HCT116 (cell line): ENCODE measurements at regions not wholly inside any gene's neighbourhood (a gene's known extent, or its start where the extent isn't known, plus 50 kb on each side); places are given as distances from the start of the nearest gene placed in this dataset.

Experiments used
- ATAC-seq: fragments of 200-7000 bp; cut with Tn5 transposase; 2 replicates; pipeline ENCODE4 v1.9.1; 2020; ENCODE audit warnings: mild to moderate bottlenecking, moderate library complexity
- BruUV-seq: library from RNA; stranded (reverse); fragments of 400-500 nt; replicated peaks from 2 replicates; lab custom pipeline; 2021; lab: Mats Ljungman, UMichigan
- CTCF ChIA-PET: fragments of 300-600 bp; sonication (Branson Sonifier 250); formaldehyde crosslinking; loops from one replicate; lab custom pipeline; 2021; ENCODE audit warnings: antibody characterized with exemption; lab: Charles Lee
- POLR2A ChIA-PET: fragments of 300-600, 350-600 bp; sonication (Branson Sonifier 250); formaldehyde crosslinking; loops from one replicate; lab custom pipeline; 2021; ENCODE audit warnings: antibody characterized with exemption; lab: Charles Lee
- RAD21 ChIA-PET, 2 experiments: fragments of 300-600 bp; sonication (Branson Sonifier 250); formaldehyde crosslinking; loops; one replicate each; lab custom pipeline; 2023; ENCODE audit warnings: low total read pairs in 2 of 2; ENCODE audit not compliant: uncharacterized antibody in 2 of 2, unreplicated experiment in 2 of 2, low non-redundant PET in 1 of 2; lab: Charles Lee
- DNase-seq: peaks from one replicate; pipeline ENCODE4 v3.0.0-alpha.2; 2010; ENCODE audit warnings: low read depth, low spot score
- H2AFZ ChIP-seq: fragments of 200-600 bp; shearing (Covaris generic), sonication (generic); 2 replicates; pipeline ENCODE4 v1.6.1; 2017; ENCODE audit warnings: low read depth, mixed run types, mixed read lengths, antibody characterized with exemption, low read length; ENCODE audit not compliant: poor library complexity, severe bottlenecking
- H3K27ac ChIP-seq: 2 replicates; pipeline ENCODE4 v1.5.1; 2012; ENCODE audit warnings: low read depth, low read length
- H3K27me3 ChIP-seq: fragments of 200-600 bp; sonication (generic); 2 replicates; pipeline ENCODE4 v1.6.1; 2016; ENCODE audit warnings: mixed run types, low read length, mixed read lengths; ENCODE audit not compliant: insufficient read depth
- H3K36me3 ChIP-seq, 2 experiments: fragments of 200-500 bp in 1 of 2; fragments of 200-600 bp in 1 of 2; sonication (Bioruptor generic) in 1 of 2; sonication (generic) in 1 of 2; 2 replicates each; pipeline versions ENCODE4 v1.5.1 to v1.6.1; 2014 to 2016; ENCODE audit warnings: low read length in 2 of 2, inconsistent platforms in 1 of 2, mixed read lengths in 1 of 2, mixed run types in 1 of 2; ENCODE audit not compliant: insufficient read depth in 2 of 2, control insufficient read depth in 1 of 2
- H3K4me1 ChIP-seq, 2 experiments: fragments of 200-600 bp in 1 of 2; sonication (generic) in 1 of 2; 2 replicates each; pipeline versions ENCODE4 v1.5.1 to v1.6.1; 2012 to 2017; ENCODE audit warnings: low read length in 2 of 2, inconsistent platforms in 1 of 2, mild to moderate bottlenecking in 1 of 2, mixed read lengths in 1 of 2, mixed run types in 1 of 2, moderate library complexity in 1 of 2; ENCODE audit not compliant: insufficient read depth in 2 of 2, control insufficient read depth in 1 of 2
- H3K4me2 ChIP-seq: fragments of 200-600 bp; sonication (generic); 2 replicates; pipeline ENCODE4 v1.6.1; 2017; ENCODE audit warnings: mixed run types, low read length, mixed read lengths
- H3K4me3 ChIP-seq, 2 experiments: fragments of 200-600 bp in 1 of 2; sonication (generic) in 1 of 2; replicated peaks in 1 of 2; 2 replicates each; pipeline ENCODE4 v1.5.1; 2011 to 2016; ENCODE audit warnings: low read length in 2 of 2, control low read depth in 1 of 2, low read depth in 1 of 2, mild to moderate bottlenecking in 1 of 2, mixed read lengths in 1 of 2, mixed run types in 1 of 2
- H3K79me2 ChIP-seq: fragments of 200-600 bp; sonication (generic); 2 replicates; pipeline ENCODE4 v1.6.1; 2017; ENCODE audit warnings: mild to moderate bottlenecking, mixed run types, low read length, moderate library complexity, mixed read lengths; ENCODE audit not compliant: insufficient read depth
- H3K9ac ChIP-seq: fragments of 200-600 bp; sonication (generic); 2 replicates; pipeline ENCODE4 v1.6.1; 2016; ENCODE audit warnings: low read length, mixed read lengths
- H3K9me2 ChIP-seq: fragments of 200-600 bp; sonication (generic), shearing (Covaris generic); 2 replicates; pipeline ENCODE4 v1.6.1; 2017; ENCODE audit warnings: mixed run types, mild to moderate bottlenecking, moderate library complexity; ENCODE audit not compliant: insufficient read depth
- H3K9me3 ChIP-seq, 2 experiments: fragments of 200-500 bp in 1 of 2; fragments of 200-600 bp in 1 of 2; sonication (Bioruptor generic) in 1 of 2; sonication (generic) in 1 of 2; 2 replicates each; pipeline ENCODE4 v1.6.1; 2014 to 2017; ENCODE audit warnings: low read length in 2 of 2, mixed read lengths in 2 of 2, inconsistent platforms in 1 of 2, low read depth in 1 of 2, mild to moderate bottlenecking in 1 of 2, mixed run types in 1 of 2, moderate library complexity in 1 of 2; ENCODE audit not compliant: control insufficient read depth in 1 of 2, insufficient read depth in 1 of 2
- H4K20me1 ChIP-seq: fragments of 200-600 bp; sonication (generic), shearing (Covaris generic); 2 replicates; pipeline ENCODE4 v1.6.1; 2017; ENCODE audit warnings: mixed run types, mild to moderate bottlenecking, moderate library complexity; ENCODE audit not compliant: insufficient read depth
- ATF3 ChIP-seq: IDR thresholded peaks from 2 replicates; pipeline ENCODE4 v1.6.1; 2012
- CBX3 ChIP-seq: IDR thresholded peaks from 2 replicates; pipeline ENCODE4 v1.6.1; 2012; ENCODE audit warnings: low read depth
- CEBPB ChIP-seq: IDR thresholded peaks from 2 replicates; pipeline ENCODE4 v1.6.1; 2012; ENCODE audit warnings: low read depth
- CTCF ChIP-seq, 3 experiments: fragments of 200-600 bp in 1 of 3; sonication (generic) in 1 of 3; IDR thresholded peaks in 2 of 3; conservative IDR thresholded peaks in 1 of 3; 2 replicates each; pipeline ENCODE4 v1.5.1; 2012 to 2017; ENCODE audit warnings: low read depth in 2 of 3, low read length in 2 of 3, antibody characterized with exemption in 1 of 3, borderline replicate concordance in 1 of 3, control low read depth in 1 of 3, mild to moderate bottlenecking in 1 of 3, mixed read lengths in 1 of 3, mixed run types in 1 of 3, moderate library complexity in 1 of 3; ENCODE audit not compliant: insufficient read depth in 1 of 3
- EGR1 ChIP-seq: IDR thresholded peaks from 2 replicates; pipeline ENCODE4 v1.6.1; 2012; ENCODE audit warnings: low read depth
- ELF1 ChIP-seq: IDR thresholded peaks from 2 replicates; pipeline ENCODE4 v1.6.1; 2012; ENCODE audit warnings: low read depth, borderline replicate concordance
- EZH2 ChIP-seq: fragments of 200-600 bp; sonication (generic); IDR thresholded peaks from 2 replicates; pipeline ENCODE4 v1.6.1; 2017; ENCODE audit warnings: antibody characterized with exemption, mixed run types
- EZH2phosphoT487 ChIP-seq: fragments of 200-600 bp; IDR thresholded peaks from 2 replicates; pipeline ENCODE4 v1.6.1; 2018; ENCODE audit warnings: antibody characterized with exemption, borderline replicate concordance
- MAX ChIP-seq: IDR thresholded peaks from 2 replicates; pipeline ENCODE4 v1.6.1; 2012
- POLR2A ChIP-seq: IDR thresholded peaks from 2 replicates; pipeline ENCODE4 v1.7.0; 2011; ENCODE audit warnings: borderline replicate concordance; ENCODE audit not compliant: insufficient read depth, insufficient read length; ENCODE audit errors: extremely low read depth
- POLR2AphosphoS5 ChIP-seq: IDR thresholded peaks from 2 replicates; pipeline ENCODE4 v1.6.1; 2011; ENCODE audit warnings: mild to moderate bottlenecking, low read depth, low read length, moderate library complexity
- SIN3A ChIP-seq: IDR thresholded peaks from 2 replicates; pipeline ENCODE4 v1.6.1; 2012; ENCODE audit warnings: low read depth
- SP1 ChIP-seq: IDR thresholded peaks from 2 replicates; pipeline ENCODE4 v1.6.1; 2012; ENCODE audit warnings: low read depth
- SRF ChIP-seq: IDR thresholded peaks from 2 replicates; pipeline ENCODE4 v1.6.1; 2012; ENCODE audit warnings: low read depth
- TCF7L2 ChIP-seq: IDR thresholded peaks from 2 replicates; pipeline ENCODE4 v1.7.0; 2011; ENCODE audit warnings: borderline replicate concordance, inconsistent platforms; ENCODE audit not compliant: insufficient read depth, insufficient read length; ENCODE audit errors: extremely low read depth
- ZBTB33 ChIP-seq: IDR thresholded peaks from 2 replicates; pipeline ENCODE4 v1.6.1; 2011; ENCODE audit warnings: mild to moderate bottlenecking, low read length, moderate library complexity; ENCODE audit not compliant: insufficient replicate concordance; ENCODE audit errors: extremely low read depth
- ZNF274 ChIP-seq: fragments of 200-500 bp; sonication (Bioruptor generic); IDR thresholded peaks from 2 replicates; pipeline ENCODE4 v1.6.1; 2014; ENCODE audit warnings: mild to moderate bottlenecking, low read depth, low read length, inconsistent platforms
- intact Hi-C: fragments of 100-400 bp; cut with micrococcal nuclease; formaldehyde crosslinking; loops from 2 replicates; pipeline ENCODE4 v1.10.0; 2022

GRCh38 chrX:10945498-10945897 lies 165.6 kb upstream of the HCCS start:
- H3K4me1 ChIP-seq = no peaks in the 10 kb centered on the region
- ChIA-PET CTCF (no interaction called here), RAD21 (no interaction called here), POLR2A (no interaction called here)
- H4K20me1 ChIP-seq = no peaks in the 10 kb centered on the region
- intact Hi-C loops = no loop called here
- no peaks in the 10 kb centered on the region for H3K9me2 ChIP-seq
- no peaks in the 10 kb centered on the region for H3K27me3 ChIP-seq
- no peak overlapping the region for H3K27ac ChIP-seq
- H2AFZ ChIP-seq = no peak overlapping the region
- H3K79me2 ChIP-seq = no peaks in the 10 kb centered on the region
- no peaks in the 10 kb centered on the region for H3K9me3 ChIP-seq
- H3K9ac ChIP-seq = no peak overlapping the region
- H3K4me2 ChIP-seq = no peak overlapping the region
- no peaks in the 10 kb centered on the region for H3K36me3 ChIP-seq
- no TSS peak for BruUV-seq
- ATAC-seq (no peak), DNase-seq (no peak)
- TF ChIP-seq CTCF (IDR thresholded peaks at IDR 0.05 in 2 of 3, conservative IDR thresholded peaks at IDR 0.05 in 1 of 3; ENCODE audit: borderline replicate concordance in 1 of 3, insufficient read depth in 1 of 3, low read depth in 2 of 3, low read length in 2 of 3) (no peak), POLR2A (no peak), SIN3A (no peak), EZH2 (no peak), ELF1 (no peak), ATF3 (no peak), CBX3 (no peak), ZNF274 (no peak), SRF (no peak), TCF7L2 (no peak), POLR2AphosphoS5 (no peak), SP1 (no peak), ZBTB33 (no peak), EGR1 (no peak), MAX (no peak), EZH2phosphoT487 (no peak), CEBPB (no peak)
- no peak overlapping the region for H3K4me3 ChIP-seq
